H1 (cell line): ENCODE measurements at regions not wholly inside any gene's neighbourhood (a gene's known extent, or its start where the extent isn't known, plus 50 kb on each side); places are given as distances from the start of the nearest gene placed in this dataset.
A peak's percentile ranks its signal among the peaks of the same experiment; 100 is the strongest.

ENCODE experiments used
- CTCF ChIA-PET: fragments of 300-600 bp; sonication (Branson Sonifier 250); formaldehyde crosslinking; loops from one replicate; lab custom pipeline; 2021; ENCODE audit not compliant: partially characterized antibody; lab: Charles Lee
- POLR2A ChIA-PET: fragments of 300-600 bp; sonication (Branson Sonifier 250); formaldehyde crosslinking; loops from one replicate; lab custom pipeline; 2021; ENCODE audit warnings: inconsistent platforms; ENCODE audit not compliant: partially characterized antibody; lab: Charles Lee
- DNase-seq, 2 experiments: peaks; one replicate each; pipeline versions ENCODE4 v3.0.0 to v3.0.0-alpha.2; 2010 to 2022; ENCODE audit warnings: low spot score in 2 of 2, low read depth in 1 of 2, mixed read lengths in 1 of 2
- FAIRE-seq: peaks from 2 replicates; lab custom pipeline; 2011; peaks lifted over from hg19 to GRCh38; lab: Jason Lieb, UNC
- H2AFZ ChIP-seq: 2 replicates; pipeline ENCODE4 v1.8.1; 2012; ENCODE audit warnings: low read length, inconsistent platforms
- H2AK5ac ChIP-seq: 2 replicates; pipeline ENCODE4 v1.6.1; 2013; ENCODE audit warnings: low read depth, low read length
- H2BK120ac ChIP-seq: replicated peaks from 2 replicates; pipeline ENCODE3; 2013; ENCODE audit warnings: low read depth, low read length, inconsistent platforms
- H2BK12ac ChIP-seq: 2 replicates; pipeline ENCODE4 v1.6.1; 2013; ENCODE audit warnings: low read depth, low read length
- H2BK15ac ChIP-seq: 2 replicates; pipeline ENCODE4 v1.6.1; 2013; ENCODE audit warnings: low read length
- H2BK20ac ChIP-seq: 2 replicates; pipeline ENCODE4 v1.6.1; 2013; ENCODE audit warnings: low read length
- H2BK5ac ChIP-seq: 2 replicates; pipeline ENCODE4 v1.6.1; 2013; ENCODE audit warnings: low read depth, low read length
- H3K14ac ChIP-seq: 2 replicates; pipeline ENCODE4 v1.6.1; 2013; ENCODE audit warnings: inconsistent platforms; ENCODE audit not compliant: insufficient read length
- H3K18ac ChIP-seq: 2 replicates; pipeline ENCODE4 v1.6.1; 2013; ENCODE audit warnings: low read length; ENCODE audit errors: extremely low read depth
- H3K23ac ChIP-seq: 2 replicates; pipeline ENCODE4 v1.6.1; 2013; ENCODE audit warnings: inconsistent platforms; ENCODE audit not compliant: insufficient read length
- H3K23me2 ChIP-seq: 2 replicates; pipeline ENCODE4 v1.6.1; 2013; ENCODE audit warnings: low read depth, low read length
- H3K27ac ChIP-seq: 2 replicates; pipeline ENCODE4 v1.6.1; 2011; ENCODE audit warnings: low read depth, low read length, inconsistent platforms
- H3K27me3 ChIP-seq, 4 experiments: replicated peaks in 1 of 4; 1 replicate in 1 of 4; 2 replicates in 3 of 4; pipeline versions ENCODE4 v1.6.1 to v1.8.1; 2011 to 2013; ENCODE audit warnings: low read length in 3 of 4, mild to moderate bottlenecking in 3 of 4, inconsistent platforms in 2 of 4, mixed read lengths in 2 of 4, moderate library complexity in 1 of 4; ENCODE audit not compliant: control insufficient read depth in 3 of 4, insufficient read depth in 3 of 4; ENCODE audit errors: extremely low read depth in 1 of 4
- H3K36me3 ChIP-seq, 4 experiments: 2 replicates each; pipeline versions ENCODE4 v1.6.1 to v1.8.1; 2011 to 2013; ENCODE audit warnings: mild to moderate bottlenecking in 4 of 4, low read length in 3 of 4, moderate library complexity in 2 of 4, control low read depth in 1 of 4, inconsistent platforms in 1 of 4; ENCODE audit not compliant: insufficient read depth in 4 of 4, control insufficient read depth in 2 of 4
- H3K4ac ChIP-seq: replicated peaks from 2 replicates; pipeline ENCODE3; 2013; ENCODE audit warnings: low read length, low read depth, mixed read lengths, inconsistent platforms; ENCODE audit not compliant: insufficient read length
- H3K4me1 ChIP-seq, 4 experiments: replicated peaks in 1 of 4; 1 replicate in 1 of 4; 2 replicates in 3 of 4; pipeline versions ENCODE4 v1.6.1 to v1.8.1; 2011 to 2013; ENCODE audit warnings: low read length in 3 of 4, inconsistent platforms in 2 of 4, mixed read lengths in 1 of 4; ENCODE audit not compliant: insufficient read depth in 4 of 4, control insufficient read depth in 3 of 4
- H3K4me2 ChIP-seq, 2 experiments: 2 replicates each; pipeline versions ENCODE4 v1.6.1 to v1.8.1; 2011 to 2013; ENCODE audit warnings: low read depth in 2 of 2, low read length in 2 of 2, control low read depth in 1 of 2, inconsistent platforms in 1 of 2, mild to moderate bottlenecking in 1 of 2; ENCODE audit not compliant: insufficient read depth in 1 of 2
- H3K4me3 ChIP-seq, 4 experiments: fragments of 200-600, 300-600 bp in 1 of 4; sonication (generic), shearing (Covaris generic), sonication (Bioruptor Twin) in 1 of 4; 2 replicates each; pipeline versions ENCODE4 v1.5.1 to v1.8.1; 2011 to 2016; ENCODE audit warnings: low read length in 4 of 4, low read depth in 3 of 4, control low read depth in 2 of 4, inconsistent platforms in 2 of 4, mild to moderate bottlenecking in 2 of 4, mixed read lengths in 1 of 4, moderate library complexity in 1 of 4; ENCODE audit not compliant: insufficient read depth in 2 of 4; ENCODE audit errors: extremely low read depth in 1 of 4
- H3K56ac ChIP-seq: replicated peaks from 2 replicates; pipeline ENCODE3; 2013; ENCODE audit warnings: low read depth, mild to moderate bottlenecking, mixed read lengths, low read length, inconsistent platforms; ENCODE audit not compliant: insufficient read length
- H3K79me1 ChIP-seq: 2 replicates; pipeline ENCODE4 v1.6.1; 2013; ENCODE audit warnings: low read depth, low read length, control low read depth
- H3K79me2 ChIP-seq, 2 experiments: 2 replicates each; pipeline versions ENCODE4 v1.6.1 to v1.8.1; 2012 to 2013; ENCODE audit warnings: low read length in 2 of 2, mild to moderate bottlenecking in 2 of 2, inconsistent platforms in 1 of 2; ENCODE audit not compliant: insufficient read depth in 2 of 2, control insufficient read depth in 1 of 2
- H3K9ac ChIP-seq, 4 experiments: replicated peaks in 1 of 4; 1 replicate in 1 of 4; 2 replicates in 3 of 4; pipeline versions ENCODE4 v1.6.1 to v1.8.1; 2011 to 2013; ENCODE audit warnings: low read depth in 3 of 4, low read length in 3 of 4, control low read depth in 2 of 4, mild to moderate bottlenecking in 2 of 4, moderate library complexity in 2 of 4, inconsistent platforms in 1 of 4; ENCODE audit errors: extremely low read depth in 1 of 4
- H3K9me3 ChIP-seq, 2 experiments: 2 replicates each; pipeline versions ENCODE4 v1.6.1 to v1.8.1; 2012 to 2013; ENCODE audit warnings: mild to moderate bottlenecking in 2 of 2, moderate library complexity in 2 of 2, control low read depth in 1 of 2, inconsistent platforms in 1 of 2, low read depth in 1 of 2, low read length in 1 of 2, mixed read lengths in 1 of 2; ENCODE audit not compliant: insufficient read depth in 2 of 2
- H4K20me1 ChIP-seq, 2 experiments: replicated peaks in 1 of 2; 2 replicates each; pipeline versions ENCODE3 to v1.8.1; 2011 to 2013; ENCODE audit warnings: inconsistent platforms in 2 of 2, low read length in 2 of 2, mild to moderate bottlenecking in 1 of 2; ENCODE audit not compliant: insufficient read depth in 2 of 2, control insufficient read depth in 1 of 2
- H4K5ac ChIP-seq: 2 replicates; pipeline ENCODE4 v1.6.1; 2013; ENCODE audit warnings: low read length, low read depth, mixed read lengths, inconsistent platforms; ENCODE audit not compliant: insufficient read length
- H4K8ac ChIP-seq: 2 replicates; pipeline ENCODE4 v1.8.0; 2013; ENCODE audit warnings: mild to moderate bottlenecking, moderate library complexity, low read length, inconsistent platforms; ENCODE audit not compliant: insufficient read depth; ENCODE audit errors: extremely low read depth
- H4K91ac ChIP-seq: replicated peaks from 2 replicates; pipeline ENCODE3; 2013; ENCODE audit warnings: low read length, mixed read lengths, inconsistent platforms; ENCODE audit not compliant: insufficient read length
- CHD2 ChIP-seq: IDR thresholded peaks from 2 replicates; pipeline ENCODE4 v1.6.1; 2012; ENCODE audit warnings: low read length, improper control_type of control experiment
- RNF2 ChIP-seq: fragments of 200-900, 300-1000 bp; sonication (generic); IDR thresholded peaks from 2 replicates; pipeline ENCODE4 v1.7.1; 2016; ENCODE audit warnings: borderline replicate concordance, low read depth, mild to moderate bottlenecking, antibody characterized with exemption, low read length; ENCODE audit not compliant: poor library complexity, severe bottlenecking; ENCODE audit errors: missing control alignments
- WGBS, 2 experiments: shearing (Covaris generic) in 1 of 2; methylation state at CpG; one replicate each; pipeline versions ENCODE4 v1.1.6 to v1.1.7; 2013 to 2015; ENCODE audit warnings: low lambda C conversion rate in 2 of 2, mixed read lengths in 2 of 2, inconsistent platforms in 1 of 2, low coverage in 1 of 2, missing lambda C conversion rate in 1 of 2; ENCODE audit not compliant: insufficient replicate concordance in 2 of 2, insufficient coverage in 1 of 2, insufficient read length in 1 of 2; ENCODE audit errors: extremely low coverage in 1 of 2, missing lambda C conversion rate in 1 of 2; 5-methylcytosine and 5-hydroxymethylcytosine counted together

- H4K8ac ChIP-seq: no peak overlapping the region
- CTCF ChIA-PET: interaction anchor here (0.8 to 1.8 kb wide), 2 partner anchors 11 to 417 kb away, joined by 3 read pairs; no protein-coding TSS in a partner anchor
- H3K4me1 ChIP-seq: peaks cover 1 to 10% (median 4%) of the 10 kb centered on the region in 4 experiments; a peak in 4 of 7 replicates
These were observed 690.7 kb upstream of the KLHL29 start for GRCh38 chr2:22694300-22694699.

More at GRCh38 chr2:22694300-22694699, 690.7 kb upstream of the KLHL29 start:
- no peak overlapping the region for H3K23ac ChIP-seq
- no peak overlapping the region for H2BK20ac ChIP-seq
- no peaks in the 10 kb centered on the region for H4K20me1 ChIP-seq
- no peaks in the 10 kb centered on the region for H3K9me3 ChIP-seq
- no peak overlapping the region for H3K27ac ChIP-seq
- H3K4ac ChIP-seq: peak overlapping the region; percentile 40
- H2BK5ac ChIP-seq: no peak overlapping the region; the same call in 1 of the 2 replicates
- POLR2A ChIA-PET: no interaction called here
- FAIRE-seq (no peak), DNase-seq (no peak)
- H3K23me2 ChIP-seq: no peaks in the 10 kb centered on the region
- no peak overlapping the region for H2AK5ac ChIP-seq
- no peak overlapping the region for H2BK15ac ChIP-seq
- H2AFZ ChIP-seq: no peak overlapping the region
- no peak overlapping the region for H3K56ac ChIP-seq
- no peaks in the 10 kb centered on the region for H3K79me1 ChIP-seq
- peak overlapping the region; percentile 12 for H4K91ac ChIP-seq
- TF ChIP-seq RNF2: no peak
- no peak for TF ChIP-seq CHD2
- H3K27me3 ChIP-seq: no peaks in the 10 kb centered on the region
- H4K5ac ChIP-seq: no peak overlapping the region
- H3K4me2 ChIP-seq: peak overlapping the region in 1 of 2 experiments; percentile 13; a peak in 1 of 4 replicates
- WGBS, 2 experiments: 87% methylated on average over 2 of the region's 2 CpGs; no CpG with 5 or more reads in 1 of the 2 experiments
- H3K4me3 ChIP-seq: peak overlapping the region in 1 of 4 experiments; percentile 10; a peak in 1 of 8 replicates
- H3K14ac ChIP-seq: no peak overlapping the region
- no peak overlapping the region for H3K9ac ChIP-seq
- no peak overlapping the region for H3K18ac ChIP-seq
- no peaks in the 10 kb centered on the region for H3K36me3 ChIP-seq
- H2BK120ac ChIP-seq: peak overlapping the region; percentile 29
- H2BK12ac ChIP-seq: no peak overlapping the region
- H3K79me2 ChIP-seq: no peaks in the 10 kb centered on the region
